HCT116 (cell line): ENCODE measurements at regions not wholly inside any gene's neighbourhood (a gene's known extent, or its start where the extent isn't known, plus 50 kb on each side); places are given as distances from the start of the nearest gene placed in this dataset.
A peak's percentile ranks its signal among the peaks of the same experiment; 100 is the strongest.
"Not testable (repeated sequence)": the region's sequence is repeated elsewhere in the genome, so short reads cannot be mapped to it uniquely, and the experiment has no call there.

Experiments used
- ATAC-seq: fragments of 200-7000 bp; cut with Tn5 transposase; 2 replicates; pipeline ENCODE4 v1.9.1; 2020; ENCODE audit warnings: mild to moderate bottlenecking, moderate library complexity
- BruUV-seq: library from RNA; stranded (reverse); fragments of 400-500 nt; replicated peaks from 2 replicates; lab custom pipeline; 2021; lab: Mats Ljungman, UMichigan
- CTCF ChIA-PET: fragments of 300-600 bp; sonication (Branson Sonifier 250); formaldehyde crosslinking; loops from one replicate; lab custom pipeline; 2021; ENCODE audit warnings: antibody characterized with exemption; lab: Charles Lee
- POLR2A ChIA-PET: fragments of 300-600, 350-600 bp; sonication (Branson Sonifier 250); formaldehyde crosslinking; loops from one replicate; lab custom pipeline; 2021; ENCODE audit warnings: antibody characterized with exemption; lab: Charles Lee
- RAD21 ChIA-PET, 2 experiments: fragments of 300-600 bp; sonication (Branson Sonifier 250); formaldehyde crosslinking; loops; one replicate each; lab custom pipeline; 2023; ENCODE audit warnings: low total read pairs in 2 of 2; ENCODE audit not compliant: uncharacterized antibody in 2 of 2, unreplicated experiment in 2 of 2, low non-redundant PET in 1 of 2; lab: Charles Lee
- DNase-seq: peaks from one replicate; pipeline ENCODE4 v3.0.0-alpha.2; 2010; ENCODE audit warnings: low read depth, low spot score
- H2AFZ ChIP-seq: fragments of 200-600 bp; shearing (Covaris generic), sonication (generic); 2 replicates; pipeline ENCODE4 v1.6.1; 2017; ENCODE audit warnings: low read depth, mixed run types, mixed read lengths, antibody characterized with exemption, low read length; ENCODE audit not compliant: poor library complexity, severe bottlenecking
- H3K27ac ChIP-seq: 2 replicates; pipeline ENCODE4 v1.5.1; 2012; ENCODE audit warnings: low read depth, low read length
- H3K27me3 ChIP-seq: fragments of 200-600 bp; sonication (generic); 2 replicates; pipeline ENCODE4 v1.6.1; 2016; ENCODE audit warnings: mixed run types, low read length, mixed read lengths; ENCODE audit not compliant: insufficient read depth
- H3K36me3 ChIP-seq, 2 experiments: fragments of 200-500 bp in 1 of 2; fragments of 200-600 bp in 1 of 2; sonication (Bioruptor generic) in 1 of 2; sonication (generic) in 1 of 2; 2 replicates each; pipeline versions ENCODE4 v1.5.1 to v1.6.1; 2014 to 2016; ENCODE audit warnings: low read length in 2 of 2, inconsistent platforms in 1 of 2, mixed read lengths in 1 of 2, mixed run types in 1 of 2; ENCODE audit not compliant: insufficient read depth in 2 of 2, control insufficient read depth in 1 of 2
- H3K4me1 ChIP-seq, 2 experiments: fragments of 200-600 bp in 1 of 2; sonication (generic) in 1 of 2; 2 replicates each; pipeline versions ENCODE4 v1.5.1 to v1.6.1; 2012 to 2017; ENCODE audit warnings: low read length in 2 of 2, inconsistent platforms in 1 of 2, mild to moderate bottlenecking in 1 of 2, mixed read lengths in 1 of 2, mixed run types in 1 of 2, moderate library complexity in 1 of 2; ENCODE audit not compliant: insufficient read depth in 2 of 2, control insufficient read depth in 1 of 2
- H3K4me2 ChIP-seq: fragments of 200-600 bp; sonication (generic); 2 replicates; pipeline ENCODE4 v1.6.1; 2017; ENCODE audit warnings: mixed run types, low read length, mixed read lengths
- H3K4me3 ChIP-seq, 2 experiments: fragments of 200-600 bp in 1 of 2; sonication (generic) in 1 of 2; replicated peaks in 1 of 2; 2 replicates each; pipeline ENCODE4 v1.5.1; 2011 to 2016; ENCODE audit warnings: low read length in 2 of 2, control low read depth in 1 of 2, low read depth in 1 of 2, mild to moderate bottlenecking in 1 of 2, mixed read lengths in 1 of 2, mixed run types in 1 of 2
- H3K79me2 ChIP-seq: fragments of 200-600 bp; sonication (generic); 2 replicates; pipeline ENCODE4 v1.6.1; 2017; ENCODE audit warnings: mild to moderate bottlenecking, mixed run types, low read length, moderate library complexity, mixed read lengths; ENCODE audit not compliant: insufficient read depth
- H3K9ac ChIP-seq: fragments of 200-600 bp; sonication (generic); 2 replicates; pipeline ENCODE4 v1.6.1; 2016; ENCODE audit warnings: low read length, mixed read lengths
- H3K9me2 ChIP-seq: fragments of 200-600 bp; sonication (generic), shearing (Covaris generic); 2 replicates; pipeline ENCODE4 v1.6.1; 2017; ENCODE audit warnings: mixed run types, mild to moderate bottlenecking, moderate library complexity; ENCODE audit not compliant: insufficient read depth
- H3K9me3 ChIP-seq, 2 experiments: fragments of 200-500 bp in 1 of 2; fragments of 200-600 bp in 1 of 2; sonication (Bioruptor generic) in 1 of 2; sonication (generic) in 1 of 2; 2 replicates each; pipeline ENCODE4 v1.6.1; 2014 to 2017; ENCODE audit warnings: low read length in 2 of 2, mixed read lengths in 2 of 2, inconsistent platforms in 1 of 2, low read depth in 1 of 2, mild to moderate bottlenecking in 1 of 2, mixed run types in 1 of 2, moderate library complexity in 1 of 2; ENCODE audit not compliant: control insufficient read depth in 1 of 2, insufficient read depth in 1 of 2
- H4K20me1 ChIP-seq: fragments of 200-600 bp; sonication (generic), shearing (Covaris generic); 2 replicates; pipeline ENCODE4 v1.6.1; 2017; ENCODE audit warnings: mixed run types, mild to moderate bottlenecking, moderate library complexity; ENCODE audit not compliant: insufficient read depth
- intact Hi-C: fragments of 100-400 bp; cut with micrococcal nuclease; formaldehyde crosslinking; loops from 2 replicates; pipeline ENCODE4 v1.10.0; 2022
- TF ChIP-seq, protein P1 (sequence below): IDR thresholded peaks from 2 replicates; pipeline ENCODE4 v1.6.1; 2012; ENCODE audit warnings: low read depth

- H2AFZ ChIP-seq, H3K9me3 ChIP-seq, H3K4me3 ChIP-seq, H3K9me2 ChIP-seq, CTCF ChIA-PET, DNase-seq, RAD21 ChIA-PET, H3K4me1 ChIP-seq, intact Hi-C loops, H3K79me2 ChIP-seq, BruUV-seq, H3K9ac ChIP-seq, H3K4me2 ChIP-seq, H3K36me3 ChIP-seq, POLR2A ChIA-PET, H4K20me1 ChIP-seq, H3K27me3 ChIP-seq, H3K27ac ChIP-seq: not testable (repeated sequence)
- peak; percentile 26; the same call in 1 of the 2 replicates for ATAC-seq
Measured at GRCh38 chr20:64327223-64327549, 71.6 kb downstream of the PCMTD2 start.

DNA sequence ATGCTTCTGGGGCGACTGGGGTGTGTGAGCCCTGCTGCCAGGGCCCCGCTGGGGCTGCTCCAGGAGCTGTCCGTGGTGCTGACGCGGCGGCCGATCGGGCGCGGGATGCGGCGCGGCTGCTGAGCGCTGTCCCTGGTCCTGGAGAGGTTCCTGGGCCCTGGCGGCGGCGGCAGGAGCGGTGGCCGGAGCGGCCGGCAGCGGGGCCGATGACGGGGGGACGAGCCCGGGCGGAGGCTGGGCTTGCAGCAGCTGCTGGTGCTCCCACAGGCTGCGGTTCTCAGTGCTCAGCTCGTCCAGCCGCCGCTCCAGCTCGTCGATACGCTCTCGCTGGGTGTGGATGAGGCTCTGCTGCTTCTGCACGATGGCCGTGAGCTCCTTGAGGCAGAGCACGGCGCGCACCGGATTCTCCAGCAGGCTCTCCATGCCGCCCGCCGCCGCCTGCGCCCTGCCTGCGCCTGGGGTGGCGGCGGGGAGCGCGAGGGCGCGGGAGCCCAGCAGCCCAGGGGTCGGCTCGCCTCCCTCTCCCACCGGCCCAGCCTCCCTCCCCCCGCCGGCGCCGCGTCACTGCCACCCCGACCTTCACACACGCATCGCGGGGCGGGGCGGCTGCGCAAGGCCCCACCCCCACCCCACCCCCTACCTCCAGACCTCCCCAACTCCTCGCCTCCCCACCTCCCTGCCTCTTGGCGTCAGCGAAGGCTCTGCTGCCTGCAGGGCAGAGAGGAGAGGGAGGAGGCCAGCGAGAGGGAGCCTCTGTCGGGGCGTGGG lies 72.2 kb downstream of the PCMTD2 start:
- H3K4me2 ChIP-seq, CTCF ChIA-PET, H4K20me1 ChIP-seq, H2AFZ ChIP-seq, H3K27me3 ChIP-seq, H3K4me3 ChIP-seq, DNase-seq, BruUV-seq, H3K27ac ChIP-seq, RAD21 ChIA-PET, H3K36me3 ChIP-seq, H3K9me3 ChIP-seq, H3K79me2 ChIP-seq, POLR2A ChIA-PET, H3K4me1 ChIP-seq, H3K9ac ChIP-seq, intact Hi-C loops, H3K9me2 ChIP-seq: not testable (repeated sequence)
- TF ChIP-seq, protein P1, sequence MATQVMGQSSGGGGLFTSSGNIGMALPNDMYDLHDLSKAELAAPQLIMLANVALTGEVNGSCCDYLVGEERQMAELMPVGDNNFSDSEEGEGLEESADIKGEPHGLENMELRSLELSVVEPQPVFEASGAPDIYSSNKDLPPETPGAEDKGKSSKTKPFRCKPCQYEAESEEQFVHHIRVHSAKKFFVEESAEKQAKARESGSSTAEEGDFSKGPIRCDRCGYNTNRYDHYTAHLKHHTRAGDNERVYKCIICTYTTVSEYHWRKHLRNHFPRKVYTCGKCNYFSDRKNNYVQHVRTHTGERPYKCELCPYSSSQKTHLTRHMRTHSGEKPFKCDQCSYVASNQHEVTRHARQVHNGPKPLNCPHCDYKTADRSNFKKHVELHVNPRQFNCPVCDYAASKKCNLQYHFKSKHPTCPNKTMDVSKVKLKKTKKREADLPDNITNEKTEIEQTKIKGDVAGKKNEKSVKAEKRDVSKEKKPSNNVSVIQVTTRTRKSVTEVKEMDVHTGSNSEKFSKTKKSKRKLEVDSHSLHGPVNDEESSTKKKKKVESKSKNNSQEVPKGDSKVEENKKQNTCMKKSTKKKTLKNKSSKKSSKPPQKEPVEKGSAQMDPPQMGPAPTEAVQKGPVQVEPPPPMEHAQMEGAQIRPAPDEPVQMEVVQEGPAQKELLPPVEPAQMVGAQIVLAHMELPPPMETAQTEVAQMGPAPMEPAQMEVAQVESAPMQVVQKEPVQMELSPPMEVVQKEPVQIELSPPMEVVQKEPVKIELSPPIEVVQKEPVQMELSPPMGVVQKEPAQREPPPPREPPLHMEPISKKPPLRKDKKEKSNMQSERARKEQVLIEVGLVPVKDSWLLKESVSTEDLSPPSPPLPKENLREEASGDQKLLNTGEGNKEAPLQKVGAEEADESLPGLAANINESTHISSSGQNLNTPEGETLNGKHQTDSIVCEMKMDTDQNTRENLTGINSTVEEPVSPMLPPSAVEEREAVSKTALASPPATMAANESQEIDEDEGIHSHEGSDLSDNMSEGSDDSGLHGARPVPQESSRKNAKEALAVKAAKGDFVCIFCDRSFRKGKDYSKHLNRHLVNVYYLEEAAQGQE: peak; percentile 38
- ATAC-seq: peak; percentile 96

- RAD21 ChIA-PET, H2AFZ ChIP-seq, H3K9me2 ChIP-seq, BruUV-seq, H3K36me3 ChIP-seq, DNase-seq, H3K27me3 ChIP-seq, H3K4me1 ChIP-seq, H4K20me1 ChIP-seq, H3K9ac ChIP-seq, H3K4me3 ChIP-seq, intact Hi-C loops, POLR2A ChIA-PET, ATAC-seq, H3K9me3 ChIP-seq, H3K79me2 ChIP-seq, H3K27ac ChIP-seq, CTCF ChIA-PET, H3K4me2 ChIP-seq: not testable (repeated sequence)
Measured at GRCh38 chr20:64328595-64329250, 73.2 kb downstream of the PCMTD2 start.
